ENCODE measurements at regions not wholly inside any gene's neighbourhood (a gene's known extent, or its start where the extent isn't known, plus 50 kb on each side); places are given as distances from the start of the nearest gene placed in this dataset.

- DNase-seq (ENCODE audit: low read depth) = no peak
- no peak overlapping the region for H3K4me3 ChIP-seq (ENCODE audit: low read depth, low read length)
- no peak for TF ChIP-seq CTCF (conservative IDR thresholded peaks at IDR 0.05; ENCODE audit: low read depth, low read length)
Measured at GRCh38 chr3:168489301-168489700, 393.6 kb upstream of the GOLIM4 start.

- no peak overlapping the region for H3K4me3 ChIP-seq (ENCODE audit: low read depth, low read length)
- TF ChIP-seq CTCF (conservative IDR thresholded peaks at IDR 0.05; ENCODE audit: low read depth, low read length) = no peak
- DNase-seq (ENCODE audit: low read depth) = no peak
Measured at GRCh38 chr3:168485936-168486335, 390.2 kb upstream of the GOLIM4 start.

GRCh38 chr3:168476360-168476980 is 380.7 kb upstream of the GOLIM4 start:
- TF ChIP-seq CTCF (conservative IDR thresholded peaks at IDR 0.05; ENCODE audit: low read depth, low read length) = no peak
- H3K4me3 ChIP-seq (ENCODE audit: low read depth, low read length) = no peak overlapping the region
- DNase-seq (ENCODE audit: low read depth) = no peak

- no peak for TF ChIP-seq CTCF (conservative IDR thresholded peaks at IDR 0.05; ENCODE audit: low read depth, low read length)
- H3K4me3 ChIP-seq (ENCODE audit: low read depth, low read length) = no peak overlapping the region
- no peak for DNase-seq (ENCODE audit: low read depth)
Measured at GRCh38 chr3:168475704-168476103, 380.0 kb upstream of the GOLIM4 start.

- H3K4me3 ChIP-seq (ENCODE audit: low read depth, low read length) = no peak overlapping the region
- no peak for DNase-seq (ENCODE audit: low read depth)
- no peak for TF ChIP-seq CTCF (conservative IDR thresholded peaks at IDR 0.05; ENCODE audit: low read depth, low read length)
Measured at GRCh38 chr3:168473334-168473890, 377.7 kb upstream of the GOLIM4 start.

GRCh38 chr3:168472783-168473182 is 377.1 kb upstream of the GOLIM4 start:
- no peak for TF ChIP-seq CTCF (conservative IDR thresholded peaks at IDR 0.05; ENCODE audit: low read depth, low read length)
- no peak for DNase-seq (ENCODE audit: low read depth)
- H3K4me3 ChIP-seq (ENCODE audit: low read depth, low read length) = no peak overlapping the region

GRCh38 chr3:168470380-168470779 is 374.7 kb upstream of the GOLIM4 start:
- DNase-seq (ENCODE audit: low read depth) = peak; percentile 17
- TF ChIP-seq CTCF (conservative IDR thresholded peaks at IDR 0.05; ENCODE audit: low read depth, low read length) = no peak
- H3K4me3 ChIP-seq (ENCODE audit: low read depth, low read length) = no peak overlapping the region
